Astrocyte (in vitro differentiated cells and primary cell): ENCODE measurements at regions not wholly inside any gene's neighbourhood (a gene's known extent, or its start where the extent isn't known, plus 50 kb on each side); places are given as distances from the start of the nearest gene placed in this dataset.

Experiments used
- CTCF ChIP-seq: IDR thresholded peaks from 2 replicates; pipeline ENCODE4 v1.5.1; 2011; ENCODE audit warnings: low read depth, mild to moderate bottlenecking, inconsistent platforms, low read length, moderate library complexity; ENCODE audit not compliant: insufficient read depth
- EZH2 ChIP-seq: IDR thresholded peaks from 2 replicates; pipeline ENCODE4 v1.6.1; 2012; ENCODE audit warnings: mild to moderate bottlenecking, low read length, inconsistent platforms; ENCODE audit not compliant: insufficient read depth

- no peak for TF ChIP-seq CTCF
- no peak for TF ChIP-seq EZH2
Measured at GRCh38 chr3:82474711-82475110, 713.3 kb upstream of the GBE1 start.
